GM18861 (cell line): ENCODE measurements at regions not wholly inside any gene's neighbourhood (a gene's known extent, or its start where the extent isn't known, plus 50 kb on each side); places are given as distances from the start of the nearest gene placed in this dataset.

ENCODE experiments used
- ATAC-seq: cut with Tn5 transposase; IDR thresholded peaks from one replicate; pipeline ENCODE4 v1.9.1; 2021; ENCODE audit not compliant: unreplicated experiment

- ATAC-seq = no peak
These were observed 482.8 kb upstream of the NFIA start for GRCh38 chr1:60599574-60599973.

GRCh38 chr1:60598041-60598910, 484.1 kb upstream of the NFIA start:
- no peak for ATAC-seq

- no peak for ATAC-seq
These were observed 485.3 kb upstream of the NFIA start for GRCh38 chr1:60596791-60597750.

- ATAC-seq = no peak
These were observed 490.8 kb upstream of the NFIA start for GRCh38 chr1:60591583-60591982.

GRCh38 chr1:60589916-60590315, 492.4 kb upstream of the NFIA start:
- ATAC-seq = no peak

- no peak for ATAC-seq
These were observed 493.2 kb upstream of the NFIA start for GRCh38 chr1:60589046-60589748.

GRCh38 chr1:60584371-60584770, 498.0 kb upstream of the NFIA start:
- ATAC-seq = no peak

- no peak for ATAC-seq
These were observed 498.7 kb upstream of the NFIA start for GRCh38 chr1:60583696-60584095.

- ATAC-seq = no peak
These were observed 500.7 kb upstream of the NFIA start for GRCh38 chr1:60581455-60582220.

GRCh38 chr1:60577029-60577428, 503.5 kb upstream of the C1orf87 start:
- ATAC-seq = no peak

GRCh38 chr1:60575326-60575977, 501.9 kb upstream of the C1orf87 start:
- no peak for ATAC-seq

- ATAC-seq = no peak
These were observed 500.3 kb upstream of the C1orf87 start for GRCh38 chr1:60573726-60574409.

- no peak for ATAC-seq
These were observed 499.6 kb upstream of the C1orf87 start for GRCh38 chr1:60573121-60573520.

GRCh38 chr1:60572378-60572777, 498.8 kb upstream of the C1orf87 start:
- no peak for ATAC-seq

- no peak for ATAC-seq
These were observed 498.2 kb upstream of the C1orf87 start for GRCh38 chr1:60571811-60572210.

GRCh38 chr1:60569189-60569588, 495.6 kb upstream of the C1orf87 start:
- no peak for ATAC-seq

GRCh38 chr1:60567256-60567655, 493.7 kb upstream of the C1orf87 start:
- ATAC-seq = no peak

- ATAC-seq = no peak
These were observed 491.6 kb upstream of the C1orf87 start for GRCh38 chr1:60564916-60565750.
